GM23248 (cell line): ENCODE measurements at regions not wholly inside any gene's neighbourhood (a gene's known extent, or its start where the extent isn't known, plus 50 kb on each side); places are given as distances from the start of the nearest gene placed in this dataset.
"Not testable (repeated sequence)": the region's sequence is repeated elsewhere in the genome, so short reads cannot be mapped to it uniquely, and the experiment has no call there.

Experiments
- DNase-seq: peaks from one replicate; pipeline ENCODE4 v3.0.0-alpha.2; 2015
- H2AFZ ChIP-seq: fragments of 200-600 bp; sonication (generic); 2 replicates; pipeline ENCODE4 v1.6.1; 2016; ENCODE audit warnings: antibody characterized with exemption
- H3F3A ChIP-seq: fragments of 200-600 bp; sonication (generic); 2 replicates; pipeline ENCODE4 v1.6.1; 2016; ENCODE audit warnings: mild to moderate bottlenecking, antibody characterized with exemption, mixed run types; ENCODE audit not compliant: insufficient read depth
- H3K27ac ChIP-seq: fragments of 200-600 bp; sonication (generic); 2 replicates; pipeline ENCODE4 v1.5.1; 2016; ENCODE audit warnings: mild to moderate bottlenecking
- H3K27me3 ChIP-seq: fragments of 200-600 bp; sonication (generic); replicated peaks from 2 replicates; pipeline ENCODE4 v1.6.1; 2016; ENCODE audit warnings: mild to moderate bottlenecking; ENCODE audit not compliant: insufficient read depth
- H3K36me3 ChIP-seq: fragments of 200-600 bp; sonication (generic); 2 replicates; pipeline ENCODE4 v1.6.1; 2016; ENCODE audit warnings: low read depth, mild to moderate bottlenecking
- H3K4me1 ChIP-seq: fragments of 200-600 bp; sonication (generic); 2 replicates; pipeline ENCODE4 v1.6.1; 2016; ENCODE audit warnings: mild to moderate bottlenecking; ENCODE audit not compliant: insufficient read depth
- H3K4me2 ChIP-seq: fragments of 200-600 bp; sonication (generic); one replicate; pipeline ENCODE4 v1.6.1; 2016; ENCODE audit warnings: mild to moderate bottlenecking; ENCODE audit not compliant: unreplicated experiment
- H3K4me3 ChIP-seq: fragments of 200-600 bp; sonication (generic); 2 replicates; pipeline ENCODE4 v1.5.1; 2016; ENCODE audit warnings: mild to moderate bottlenecking
- H3K79me2 ChIP-seq: fragments of 200-600 bp; sonication (generic); 2 replicates; pipeline ENCODE4 v1.6.1; 2016; ENCODE audit warnings: mild to moderate bottlenecking; ENCODE audit not compliant: insufficient read depth
- H3K9ac ChIP-seq: fragments of 200-600 bp; sonication (generic); 2 replicates; pipeline ENCODE4 v1.6.1; 2016; ENCODE audit warnings: mild to moderate bottlenecking
- H3K9me2 ChIP-seq: fragments of 200-600 bp; sonication (generic); 2 replicates; pipeline ENCODE4 v1.6.1; 2016; ENCODE audit warnings: mixed run types, mild to moderate bottlenecking, moderate library complexity; ENCODE audit not compliant: insufficient read depth
- H3K9me3 ChIP-seq: fragments of 200-600 bp; sonication (generic); one replicate; pipeline ENCODE4 v1.6.1; 2017; ENCODE audit warnings: low read depth
- H4K20me1 ChIP-seq: fragments of 200-600 bp; sonication (generic); 2 replicates; pipeline ENCODE4 v1.6.0; 2016; ENCODE audit not compliant: insufficient read depth
- EZH2 ChIP-seq: fragments of 200-600 bp; sonication (generic); IDR thresholded peaks from 2 replicates; pipeline ENCODE4 v1.6.1; 2018; ENCODE audit warnings: antibody characterized with exemption, mild to moderate bottlenecking; ENCODE audit not compliant: insufficient read depth, poor library complexity, severe bottlenecking
- EZH2phosphoT487 ChIP-seq: fragments of 200-600 bp; sonication (generic); IDR thresholded peaks from 2 replicates; pipeline ENCODE4 v1.6.1; 2018; ENCODE audit warnings: antibody characterized with exemption, moderate library complexity, mild to moderate bottlenecking, low read depth; ENCODE audit not compliant: insufficient read depth
- WGBS, 2 experiments: methylation state at CpG; one replicate each; pipeline ENCODE4 v1.1.6; 2015 to 2017; ENCODE audit warnings: low lambda C conversion rate in 2 of 2, low coverage in 1 of 2; ENCODE audit errors: missing lambda C conversion rate in 2 of 2; 5-methylcytosine and 5-hydroxymethylcytosine counted together
- in situ Hi-C: fragments of 300-500 bp; cut with MboI; formaldehyde crosslinking; loops from 2 replicates; pipeline ENCODE4 v1.15.0; 2020

DNA sequence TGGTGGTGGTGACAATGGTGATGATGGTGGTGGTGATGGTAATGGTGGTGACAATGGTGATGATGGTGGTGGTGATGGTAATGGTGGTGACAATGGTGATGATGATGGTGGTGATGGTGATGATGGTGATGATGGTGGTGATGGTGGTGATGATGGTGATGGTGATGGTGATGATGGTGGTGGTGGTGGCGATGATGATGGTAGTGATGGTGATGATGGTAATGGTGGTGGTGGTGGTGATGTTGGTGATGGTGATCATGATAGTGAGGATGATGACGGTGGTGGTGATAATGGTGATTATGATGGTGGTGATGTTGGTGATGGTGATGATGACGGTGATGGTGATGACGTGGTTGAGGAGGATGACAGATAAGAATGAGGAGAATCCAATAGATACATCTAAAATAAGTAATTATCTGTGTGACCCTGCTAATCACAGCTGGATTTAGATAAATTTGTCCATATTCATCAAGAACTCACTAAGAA, 170.7 kb upstream of the SFSWAP start:
- DNase-seq = no peak
- Histone ChIP-seq H2AFZ (no peak overlapping the region), H3K9me2 (no peaks in the 10 kb centered on the region), H3K4me2 (no peak overlapping the region), H4K20me1 (no peaks in the 10 kb centered on the region), H3K9ac (no peak overlapping the region), H3K79me2 (no peaks in the 10 kb centered on the region), H3F3A (no peaks in the 10 kb centered on the region), H3K27me3 (no peaks in the 10 kb centered on the region), H3K4me1 (no peaks in the 10 kb centered on the region), H3K4me3 (no peak overlapping the region), H3K36me3 (no peaks in the 10 kb centered on the region), H3K9me3 (no peaks in the 10 kb centered on the region), H3K27ac (no peak overlapping the region)
- WGBS, 2 experiments = 54 to 56% methylated on average over 4 of the region's 4 CpGs
- in situ Hi-C loops = no loop called here
- TF ChIP-seq EZH2 (no peak), EZH2phosphoT487 (no peak)

DNA sequence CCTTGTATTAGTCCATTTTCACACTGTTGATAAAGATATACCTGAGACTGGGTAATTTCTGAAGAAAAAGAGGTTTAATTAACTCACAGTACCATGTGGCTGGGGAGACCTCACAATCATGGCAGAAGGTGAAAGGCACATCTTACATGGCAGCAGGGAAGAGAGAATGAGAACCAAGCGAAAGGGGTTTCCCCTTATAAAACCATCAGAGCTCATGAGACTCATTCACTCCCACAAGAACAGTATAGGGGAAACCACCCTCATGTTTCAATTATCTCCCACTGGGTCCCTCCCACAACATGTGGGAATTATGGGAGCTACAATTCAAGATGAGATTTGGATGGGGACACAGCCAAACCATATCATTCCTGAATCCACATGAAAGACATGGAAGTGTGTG, 169.4 kb upstream of the SFSWAP start:
- DNase-seq, H3K4me1 ChIP-seq, H3K9me3 ChIP-seq, H3K9me2 ChIP-seq, H3K79me2 ChIP-seq, in situ Hi-C loops, H2AFZ ChIP-seq, H3K4me2 ChIP-seq, H3K27me3 ChIP-seq, H4K20me1 ChIP-seq, H3K4me3 ChIP-seq, H3F3A ChIP-seq, H3K9ac ChIP-seq, H3K36me3 ChIP-seq, H3K27ac ChIP-seq: not testable (repeated sequence)
- 35 to 45% methylated on average over 1 of the region's 1 CpG for WGBS, 2 experiments

DNA sequence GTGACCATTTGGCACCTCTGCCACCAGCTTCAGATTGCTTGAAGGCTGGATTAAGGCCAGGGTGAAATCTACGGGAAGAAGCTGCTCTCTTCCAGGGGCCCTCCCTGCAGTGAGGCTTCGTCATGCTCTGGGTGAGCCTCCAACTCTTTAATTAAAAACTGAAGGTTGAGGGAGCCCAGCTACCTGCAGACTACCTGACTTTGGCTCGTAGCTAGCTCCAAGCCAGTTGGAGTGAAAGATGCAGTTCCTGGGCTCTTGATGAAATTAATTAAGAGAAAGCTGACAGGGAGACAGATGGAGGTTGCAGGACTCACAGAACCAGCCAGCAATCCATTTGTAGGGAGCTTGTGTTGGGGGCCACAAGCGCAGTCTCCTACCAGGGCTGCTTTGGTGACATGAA, 168.5 kb upstream of the SFSWAP start:
- Histone ChIP-seq H3F3A (no peaks in the 10 kb centered on the region), H3K9me3 (no peaks in the 10 kb centered on the region), H3K27me3 (no peaks in the 10 kb centered on the region), H3K36me3 (no peaks in the 10 kb centered on the region), H3K9ac (no peak overlapping the region), H3K4me3 (no peak overlapping the region), H3K9me2 (no peaks in the 10 kb centered on the region), H3K4me2 (no peak overlapping the region), H3K79me2 (no peaks in the 10 kb centered on the region), H2AFZ (no peak overlapping the region), H3K27ac (no peak overlapping the region), H4K20me1 (no peaks in the 10 kb centered on the region), H3K4me1 (no peaks in the 10 kb centered on the region)
- TF ChIP-seq EZH2 = no peak
- no peak for TF ChIP-seq EZH2phosphoT487
- in situ Hi-C loops = no loop called here
- DNase-seq = no peak
- WGBS, 2 experiments = 24 to 25% methylated on average over 4 of the region's 4 CpGs

DNA sequence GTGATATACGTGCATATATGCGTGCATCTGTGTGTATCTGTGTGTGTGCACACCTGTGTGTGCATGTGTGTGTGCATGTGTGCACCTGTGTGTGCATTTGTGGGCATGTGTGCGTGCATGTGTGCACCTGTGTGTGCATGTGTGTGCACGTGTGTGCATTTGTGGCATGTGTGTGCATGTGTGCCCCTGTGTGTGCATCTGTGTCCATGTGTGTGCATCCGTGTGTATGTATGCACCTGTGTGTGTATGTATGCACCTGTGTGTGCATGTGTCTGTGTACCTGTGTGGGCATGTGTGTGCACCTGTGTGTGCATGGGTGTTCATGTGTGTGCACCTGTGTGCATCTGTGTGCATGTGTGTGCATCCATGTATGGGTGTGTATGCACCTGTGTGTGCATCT, 167.8 kb upstream of the SFSWAP start:
- no peaks in the 10 kb centered on the region for H3K79me2 ChIP-seq
- H3K27me3 ChIP-seq = no peaks in the 10 kb centered on the region
- H3K27ac ChIP-seq = no peak overlapping the region
- no peak overlapping the region for H2AFZ ChIP-seq
- no peak overlapping the region for H3K9ac ChIP-seq
- 19 to 31% methylated on average over 5 of the region's 5 CpGs for whole genome bisulfite sequencing, 2 experiments
- no peak overlapping the region for H3K4me3 ChIP-seq
- in situ Hi-C loops = no loop called here
- TF ChIP-seq EZH2phosphoT487 (no peak), EZH2 (no peak)
- H3F3A ChIP-seq = no peaks in the 10 kb centered on the region
- no peak overlapping the region for H3K4me2 ChIP-seq
- H3K9me2 ChIP-seq = no peaks in the 10 kb centered on the region
- DNase-seq = no peak
- no peaks in the 10 kb centered on the region for H4K20me1 ChIP-seq
- H3K9me3 ChIP-seq = no peaks in the 10 kb centered on the region
- H3K36me3 ChIP-seq = no peaks in the 10 kb centered on the region
- no peaks in the 10 kb centered on the region for H3K4me1 ChIP-seq

DNA sequence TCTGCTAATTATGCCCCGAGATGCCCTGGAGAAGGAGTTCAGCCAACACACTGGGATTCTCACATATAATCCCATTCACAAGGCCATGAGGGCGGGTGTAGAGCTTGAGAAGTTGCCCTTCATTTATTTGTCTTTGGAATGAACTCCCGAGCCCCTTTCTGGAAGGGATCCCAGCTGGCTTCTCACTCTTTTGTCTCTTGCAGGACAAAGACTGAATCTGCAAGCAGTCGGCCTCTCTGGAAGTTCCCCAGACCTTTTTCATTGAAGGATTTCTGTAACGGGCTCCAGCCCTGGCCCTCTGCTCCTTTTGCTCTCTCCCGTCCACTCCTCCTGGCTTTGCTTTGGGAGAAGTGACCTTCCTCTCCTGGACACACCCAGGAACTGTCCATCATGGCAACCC, 163.3 kb upstream of the SFSWAP start:
- Histone ChIP-seq H2AFZ (no peak overlapping the region), H3F3A (no peaks in the 10 kb centered on the region), H3K9ac (no peak overlapping the region), H3K27me3 (no peaks in the 10 kb centered on the region), H3K9me2 (no peaks in the 10 kb centered on the region), H3K4me1 (no peaks in the 10 kb centered on the region), H3K4me3 (no peak overlapping the region), H4K20me1 (no peaks in the 10 kb centered on the region), H3K9me3 (no peaks in the 10 kb centered on the region), H3K4me2 (no peak overlapping the region), H3K27ac (no peak overlapping the region), H3K79me2 (no peaks in the 10 kb centered on the region), H3K36me3 (no peaks in the 10 kb centered on the region)
- TF ChIP-seq EZH2 = no peak
- no peak for TF ChIP-seq EZH2phosphoT487
- in situ Hi-C loops = no loop called here
- WGBS, 2 experiments = 19 to 30% methylated on average over 6 of the region's 6 CpGs
- DNase-seq = no peak
